ENCODE measurements at regions not wholly inside any gene's neighbourhood (a gene's known extent, or its start where the extent isn't known, plus 50 kb on each side); places are given as distances from the start of the nearest gene placed in this dataset.

DNA sequence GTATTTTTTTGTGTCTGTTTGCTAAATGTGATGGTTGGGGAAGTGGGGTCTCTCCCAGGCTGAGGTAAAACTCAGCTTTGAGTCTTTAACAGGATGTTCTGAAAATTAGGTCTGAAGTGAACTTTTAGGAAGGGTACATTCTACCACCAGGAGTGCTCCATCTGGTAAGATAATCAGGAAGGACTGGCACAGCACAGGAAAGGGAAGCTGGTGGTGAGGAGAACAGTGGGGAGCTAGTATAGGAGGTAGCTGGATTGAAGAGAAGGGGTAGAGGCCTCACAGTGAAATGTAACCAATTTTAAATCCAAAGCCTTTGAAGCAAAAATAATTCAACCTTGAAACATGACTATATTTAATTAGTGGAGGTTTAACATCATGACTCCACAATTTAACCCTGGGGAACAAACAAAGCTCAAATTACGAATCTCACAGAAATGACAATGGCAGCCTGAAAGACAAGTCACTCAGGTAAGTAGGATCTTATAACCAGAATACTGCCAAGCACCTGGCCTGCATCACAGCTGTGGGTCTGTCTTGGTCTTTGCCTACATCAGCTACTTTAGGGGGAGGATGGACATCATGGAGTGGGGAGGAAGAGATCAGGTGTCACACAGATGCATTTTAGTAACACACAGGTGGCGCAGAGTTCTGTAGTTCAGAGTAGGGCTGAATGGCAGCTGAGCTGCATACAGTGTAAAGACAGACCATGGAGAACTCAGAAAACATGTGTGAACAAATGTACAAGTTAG is 445.3 kb downstream of the DMRT2 start:
- no peaks in the 10 kb centered on the region for H3K27me3 ChIP-seq
- TF ChIP-seq Cebpa-rat (IDR thresholded peaks at IDR 0.05) = no peak
- H3K9ac ChIP-seq = no peak overlapping the region
- H3K36me3 ChIP-seq = no peaks in the 10 kb centered on the region
- H3K27ac ChIP-seq = no peak overlapping the region
- H3K4me3 ChIP-seq = no peak overlapping the region
- no peaks in the 10 kb centered on the region for H4K20me1 ChIP-seq
- no peak overlapping the region for H3K4me2 ChIP-seq
- no peaks in the 10 kb centered on the region for H3K9me3 ChIP-seq (replicated peaks in 1 of 11)
- H3K4me1 ChIP-seq = peaks cover 0 to 12% (median 3%) of the 10 kb centered on the region in 10 experiments; a peak in 7 of 20 replicates

DNA sequence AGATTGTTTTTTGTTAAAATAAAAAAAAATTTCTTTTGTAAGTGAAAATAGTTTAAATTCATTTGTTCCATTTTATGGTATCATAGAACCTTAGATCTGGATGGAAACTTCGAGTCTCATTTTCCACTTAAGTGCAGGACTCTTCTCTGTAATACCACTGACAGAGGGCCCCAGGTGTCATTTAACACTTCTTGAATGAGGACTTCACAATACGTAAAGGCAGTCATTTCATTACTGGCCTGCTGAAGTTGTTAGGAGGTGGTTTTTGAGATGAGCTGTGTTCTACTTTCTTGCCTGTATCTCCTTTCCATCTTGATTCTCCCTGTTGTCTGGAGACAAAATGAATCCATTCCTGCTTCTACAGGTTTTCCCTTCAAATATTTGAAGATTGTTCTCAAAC is 455.3 kb downstream of the DMRT2 start:
- Histone ChIP-seq H3K4me1 (no peaks in the 10 kb centered on the region), H3K27me3 (no peaks in the 10 kb centered on the region), H3K4me3 (no peak overlapping the region), H4K20me1 (no peaks in the 10 kb centered on the region), H3K36me3 (no peaks in the 10 kb centered on the region), H3K9ac (no peak overlapping the region), H3K9me3 (replicated peaks in 1 of 11) (peaks cover 0 to 6% (median 0%) of the 10 kb centered on the region in 11 experiments; a peak in 2 of 22 replicates), H3K4me2 (no peak overlapping the region), H3K27ac (no peak overlapping the region)
- TF ChIP-seq Cebpa-rat (IDR thresholded peaks at IDR 0.05) = no peak

GRCh38 chr9:1510712-1511111 is 460.6 kb downstream of the DMRT2 start:
- peaks cover 0 to 7% (median 0%) of the 10 kb centered on the region in 11 experiments; a peak in 4 of 22 replicates for H3K9me3 ChIP-seq (replicated peaks in 1 of 11)
- H3K27ac ChIP-seq = no peak overlapping the region
- H3K4me3 ChIP-seq = no peak overlapping the region
- H3K36me3 ChIP-seq = no peaks in the 10 kb centered on the region
- H3K4me2 ChIP-seq = no peak overlapping the region
- TF ChIP-seq Cebpa-rat (IDR thresholded peaks at IDR 0.05) = no peak
- no peaks in the 10 kb centered on the region for H3K4me1 ChIP-seq
- H4K20me1 ChIP-seq = no peaks in the 10 kb centered on the region
- no peak overlapping the region for H3K9ac ChIP-seq
- no peaks in the 10 kb centered on the region for H3K27me3 ChIP-seq

DNA sequence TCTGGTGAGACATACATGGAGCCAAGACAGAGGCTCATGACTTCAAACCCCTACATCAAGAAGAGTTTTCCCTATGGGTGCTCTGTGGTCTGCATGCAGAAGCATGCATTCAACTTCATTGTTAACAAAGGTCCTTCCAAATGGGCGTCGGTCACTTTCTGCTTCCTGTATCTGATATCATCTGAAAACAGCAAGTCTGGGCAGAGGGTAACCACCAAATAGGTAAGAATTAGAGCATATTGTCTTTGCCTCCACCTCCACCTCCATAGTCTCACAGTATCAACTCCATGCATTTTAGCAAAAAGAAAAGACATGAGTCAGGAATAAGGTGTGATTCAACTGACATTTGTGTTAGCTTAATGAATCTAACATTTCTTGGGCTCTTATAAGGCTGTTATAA is 462.9 kb downstream of the DMRT2 start:
- Histone ChIP-seq H3K36me3 (no peaks in the 10 kb centered on the region), H4K20me1 (no peaks in the 10 kb centered on the region), H3K27ac (no peak overlapping the region), H3K27me3 (no peaks in the 10 kb centered on the region), H3K9me3 (replicated peaks in 1 of 11) (peaks cover 0 to 7% (median 0%) of the 10 kb centered on the region in 11 experiments; a peak in 4 of 22 replicates), H3K4me2 (no peak overlapping the region), H3K4me3 (no peak overlapping the region), H3K9ac (no peak overlapping the region), H3K4me1 (no peaks in the 10 kb centered on the region)
- TF ChIP-seq Cebpa-rat (IDR thresholded peaks at IDR 0.05) = no peak

GRCh38 chr9:1514250-1514649 is 464.1 kb downstream of the DMRT2 start:
- no peaks in the 10 kb centered on the region for H4K20me1 ChIP-seq
- peaks cover 0 to 7% (median 0%) of the 10 kb centered on the region in 11 experiments; a peak in 4 of 22 replicates for H3K9me3 ChIP-seq (replicated peaks in 1 of 11)
- no peak for TF ChIP-seq Cebpa-rat (IDR thresholded peaks at IDR 0.05)

GRCh38 chr9:1514776-1515363 is 464.7 kb downstream of the DMRT2 start:
- no peak overlapping the region for H3K4me3 ChIP-seq
- peaks cover 0 to 7% (median 0%) of the 10 kb centered on the region in 11 experiments; a peak in 4 of 22 replicates for H3K9me3 ChIP-seq (replicated peaks in 1 of 11)
- TF ChIP-seq Cebpa-rat (IDR thresholded peaks at IDR 0.05) = no peak
- no peak overlapping the region for H3K9ac ChIP-seq
- H3K27me3 ChIP-seq = no peaks in the 10 kb centered on the region
- H4K20me1 ChIP-seq = no peaks in the 10 kb centered on the region
- no peaks in the 10 kb centered on the region for H3K36me3 ChIP-seq
- H3K4me2 ChIP-seq = no peak overlapping the region
- H3K4me1 ChIP-seq = no peaks in the 10 kb centered on the region
- no peak overlapping the region for H3K27ac ChIP-seq

More at GRCh38 chr9:1514250-1514649, 464.1 kb downstream of the DMRT2 start:
- Histone ChIP-seq H3K4me2 (no peak overlapping the region), H3K4me3 (no peak overlapping the region), H3K36me3 (no peaks in the 10 kb centered on the region), H3K27ac (no peak overlapping the region), H3K4me1 (no peaks in the 10 kb centered on the region), H3K27me3 (no peaks in the 10 kb centered on the region), H3K9ac (no peak overlapping the region)

- no peak overlapping the region for H3K9ac ChIP-seq
- H3K36me3 ChIP-seq = no peaks in the 10 kb centered on the region
- no peaks in the 10 kb centered on the region for H3K27me3 ChIP-seq
- no peak for TF ChIP-seq Cebpa-rat (IDR thresholded peaks at IDR 0.05)
- H3K4me1 ChIP-seq = no peaks in the 10 kb centered on the region
- no peak overlapping the region for H3K4me3 ChIP-seq
- peaks cover 0 to 7% (median 0%) of the 10 kb centered on the region in 11 experiments; a peak in 4 of 22 replicates for H3K9me3 ChIP-seq (replicated peaks in 1 of 11)
- no peak overlapping the region for H3K4me2 ChIP-seq
- H3K27ac ChIP-seq = no peak overlapping the region
- H4K20me1 ChIP-seq = no peaks in the 10 kb centered on the region
Measured at GRCh38 chr9:1515557-1515956, 465.4 kb downstream of the DMRT2 start.

DNA sequence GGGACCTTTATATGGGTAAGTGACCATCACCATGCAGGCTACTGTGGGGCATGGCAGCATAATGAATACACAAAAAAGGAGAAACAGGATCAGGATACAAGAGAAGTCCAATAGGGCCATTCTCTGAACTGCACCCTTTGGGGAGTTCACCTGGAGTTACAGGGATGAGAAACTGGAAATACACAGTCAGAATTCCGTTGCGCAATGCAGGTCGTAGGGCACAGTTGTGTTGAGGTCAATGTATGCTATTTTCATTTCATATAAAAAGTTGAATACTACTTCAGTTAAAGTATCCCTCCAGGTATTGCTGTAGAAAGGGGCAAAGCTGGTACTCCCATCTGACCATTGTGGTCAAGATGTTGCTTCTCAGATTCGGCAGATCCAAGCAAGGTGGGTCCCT is 471.4 kb downstream of the DMRT2 start:
- Histone ChIP-seq H3K9me3 (replicated peaks in 1 of 11) (no peaks in the 10 kb centered on the region), H4K20me1 (no peaks in the 10 kb centered on the region), H3K4me1 (no peaks in the 10 kb centered on the region), H3K36me3 (no peaks in the 10 kb centered on the region), H3K4me2 (no peak overlapping the region), H3K4me3 (no peak overlapping the region), H3K9ac (no peak overlapping the region), H3K27ac (no peak overlapping the region), H3K27me3 (no peaks in the 10 kb centered on the region)
- TF ChIP-seq Cebpa-rat (IDR thresholded peaks at IDR 0.05) = peak in 7 of 11 experiments; percentile 10 to 60 (median 31); a peak in 5 of 22 replicates

- no peaks in the 10 kb centered on the region for H3K36me3 ChIP-seq
- no peaks in the 10 kb centered on the region for H4K20me1 ChIP-seq
- no peaks in the 10 kb centered on the region for H3K27me3 ChIP-seq
- H3K4me2 ChIP-seq = no peak overlapping the region
- no peak overlapping the region for H3K27ac ChIP-seq
- no peaks in the 10 kb centered on the region for H3K9me3 ChIP-seq (replicated peaks in 1 of 11)
- no peaks in the 10 kb centered on the region for H3K4me1 ChIP-seq
- no peak for TF ChIP-seq Cebpa-rat (IDR thresholded peaks at IDR 0.05)
- no peak overlapping the region for H3K9ac ChIP-seq
- no peak overlapping the region for H3K4me3 ChIP-seq
Measured at GRCh38 chr9:1522219-1522767, 472.1 kb downstream of the DMRT2 start.
